LNCAP (cell line): ENCODE measurements at regions not wholly inside any gene's neighbourhood (a gene's known extent, or its start where the extent isn't known, plus 50 kb on each side); places are given as distances from the start of the nearest gene placed in this dataset.

Source experiments
- TF ChIP-seq, protein P1 (sequence below): fragments of 450-650 bp; IDR thresholded peaks from 2 replicates; pipeline ENCODE4 v1.5.1; 2017; ENCODE audit warnings: mild to moderate bottlenecking

DNA sequence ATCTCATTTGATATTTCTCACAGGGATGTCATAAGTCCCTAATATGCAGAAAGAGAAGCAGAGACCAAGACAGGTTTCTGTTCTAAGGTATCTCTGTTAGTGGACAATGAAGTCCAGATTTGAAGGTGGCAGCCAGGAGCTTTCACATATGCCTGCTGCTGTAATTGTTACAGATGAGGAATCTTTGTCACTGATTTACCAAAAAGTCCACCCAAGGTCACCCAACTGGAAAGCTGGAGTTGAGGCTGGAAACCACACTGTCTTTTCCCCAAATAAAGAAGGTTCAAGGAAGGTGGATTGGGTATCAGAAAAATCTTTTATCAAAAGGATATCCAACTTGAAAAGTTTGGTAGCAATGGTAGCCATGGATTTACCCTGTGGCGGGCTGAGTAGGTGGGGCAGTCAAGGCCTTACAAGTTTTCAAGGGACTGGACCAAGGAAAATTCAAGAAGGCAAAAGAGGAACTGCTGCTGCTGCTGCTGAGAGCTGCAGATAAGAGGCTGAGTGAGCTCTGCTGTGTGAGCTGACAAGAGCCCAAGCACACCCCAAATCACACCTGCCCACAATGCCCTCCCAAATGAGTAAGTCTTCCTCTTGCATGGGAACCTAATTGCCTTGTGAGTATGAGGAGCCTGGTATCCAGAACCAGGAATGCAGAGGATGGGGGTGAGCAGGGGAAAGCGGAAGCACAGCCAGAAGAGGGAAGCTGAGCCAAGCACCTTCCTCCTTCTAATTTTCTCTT is 241.2 kb downstream of the ANAPC1 start:
- TF ChIP-seq, protein P1, sequence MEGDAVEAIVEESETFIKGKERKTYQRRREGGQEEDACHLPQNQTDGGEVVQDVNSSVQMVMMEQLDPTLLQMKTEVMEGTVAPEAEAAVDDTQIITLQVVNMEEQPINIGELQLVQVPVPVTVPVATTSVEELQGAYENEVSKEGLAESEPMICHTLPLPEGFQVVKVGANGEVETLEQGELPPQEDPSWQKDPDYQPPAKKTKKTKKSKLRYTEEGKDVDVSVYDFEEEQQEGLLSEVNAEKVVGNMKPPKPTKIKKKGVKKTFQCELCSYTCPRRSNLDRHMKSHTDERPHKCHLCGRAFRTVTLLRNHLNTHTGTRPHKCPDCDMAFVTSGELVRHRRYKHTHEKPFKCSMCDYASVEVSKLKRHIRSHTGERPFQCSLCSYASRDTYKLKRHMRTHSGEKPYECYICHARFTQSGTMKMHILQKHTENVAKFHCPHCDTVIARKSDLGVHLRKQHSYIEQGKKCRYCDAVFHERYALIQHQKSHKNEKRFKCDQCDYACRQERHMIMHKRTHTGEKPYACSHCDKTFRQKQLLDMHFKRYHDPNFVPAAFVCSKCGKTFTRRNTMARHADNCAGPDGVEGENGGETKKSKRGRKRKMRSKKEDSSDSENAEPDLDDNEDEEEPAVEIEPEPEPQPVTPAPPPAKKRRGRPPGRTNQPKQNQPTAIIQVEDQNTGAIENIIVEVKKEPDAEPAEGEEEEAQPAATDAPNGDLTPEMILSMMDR = no peak

DNA sequence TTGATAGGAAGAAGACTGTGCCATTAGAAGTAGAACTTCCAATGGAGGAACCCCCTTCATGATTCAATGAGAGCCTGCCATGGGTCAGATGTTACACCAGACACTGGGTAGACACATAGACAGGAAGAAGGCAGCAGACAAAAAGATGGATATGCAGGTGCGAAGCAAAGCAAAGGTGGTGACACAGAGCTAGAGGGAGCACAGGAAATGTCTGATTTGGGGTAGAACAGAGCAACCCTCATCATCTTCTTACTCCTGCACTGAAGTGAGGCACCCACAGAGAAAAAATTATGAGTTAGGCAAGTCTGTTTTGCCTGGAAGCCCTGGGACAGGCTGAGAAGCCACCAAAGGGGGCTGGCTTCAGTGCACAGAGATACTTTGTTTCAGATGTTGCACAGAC is 240.2 kb downstream of the ANAPC1 start:
- TF ChIP-seq, protein P1 = no peak

- TF ChIP-seq, protein P1 = no peak
Observed at GRCh38 chr2:111647359-111647758, 236.6 kb downstream of the ANAPC1 start.

DNA sequence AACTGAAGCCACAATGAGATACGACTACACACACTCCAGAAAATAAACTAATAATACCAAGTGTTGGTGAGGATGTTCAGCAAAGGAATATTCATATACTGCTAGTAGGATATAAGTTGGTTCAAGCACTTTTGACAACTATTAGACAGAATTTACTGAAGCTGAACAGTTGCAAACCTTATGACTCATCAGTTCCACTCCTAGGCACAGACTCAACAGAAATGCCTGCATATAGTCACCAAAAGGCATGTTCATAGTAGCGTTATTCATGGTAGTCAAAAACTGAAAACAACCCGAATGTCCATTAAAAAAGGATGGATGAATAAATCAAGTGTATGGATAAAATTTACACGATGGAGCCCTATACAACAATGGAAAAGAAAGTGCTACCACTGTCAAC is 232.0 kb downstream of the ANAPC1 start:
- TF ChIP-seq, protein P1 = no peak

DNA sequence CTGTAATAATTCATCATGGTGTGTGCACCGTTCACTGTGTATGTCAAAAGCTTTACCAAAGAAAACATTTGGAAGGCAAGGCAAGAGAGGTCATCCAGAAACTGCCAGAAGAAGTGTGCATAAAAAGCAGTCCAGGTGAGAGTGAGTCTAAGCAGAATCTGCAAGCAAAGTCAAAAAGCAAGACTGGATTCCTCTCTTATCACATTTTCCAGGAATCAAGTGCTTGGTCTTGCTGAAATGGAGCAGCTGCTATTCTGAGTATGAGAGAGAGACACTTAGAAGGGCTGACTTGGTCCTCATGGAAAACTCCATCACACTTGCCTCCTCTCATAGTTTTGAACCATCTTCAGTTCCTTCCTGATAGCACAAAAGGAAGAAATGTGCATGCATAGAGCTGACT is 231.3 kb downstream of the ANAPC1 start:
- TF ChIP-seq, protein P1 = no peak

DNA sequence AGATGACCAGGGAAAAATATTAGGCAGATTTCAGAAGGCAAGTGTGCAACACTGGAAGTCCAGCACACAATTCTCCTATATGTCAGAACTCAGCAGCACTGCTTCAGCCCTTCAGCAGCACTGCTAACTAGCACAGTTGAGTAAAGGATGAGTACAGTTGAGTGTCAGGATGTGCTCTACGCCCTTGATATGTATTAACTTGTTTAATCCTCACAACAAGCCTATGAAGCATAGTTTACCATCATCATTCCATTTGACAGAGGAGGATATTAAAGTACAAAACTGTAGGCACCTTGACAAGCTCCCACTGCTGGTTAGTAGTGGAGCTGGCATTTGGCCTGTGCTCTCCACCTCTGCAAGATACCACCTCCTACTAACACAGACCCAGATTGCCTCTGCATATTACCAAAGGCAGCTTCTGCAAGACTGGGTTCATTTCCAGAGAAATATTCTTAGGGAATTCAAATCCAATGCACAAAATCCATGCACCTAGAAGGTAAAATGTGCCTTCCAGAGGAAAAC is 230.8 kb downstream of the ANAPC1 start:
- TF ChIP-seq, protein P1 = no peak

- TF ChIP-seq, protein P1 = no peak
Observed at GRCh38 chr2:111653913-111654312, 230.1 kb downstream of the ANAPC1 start.
